ENCODE measurements at regions not wholly inside any gene's neighbourhood (a gene's known extent, or its start where the extent isn't known, plus 50 kb on each side); places are given as distances from the start of the nearest gene placed in this dataset.

DNA sequence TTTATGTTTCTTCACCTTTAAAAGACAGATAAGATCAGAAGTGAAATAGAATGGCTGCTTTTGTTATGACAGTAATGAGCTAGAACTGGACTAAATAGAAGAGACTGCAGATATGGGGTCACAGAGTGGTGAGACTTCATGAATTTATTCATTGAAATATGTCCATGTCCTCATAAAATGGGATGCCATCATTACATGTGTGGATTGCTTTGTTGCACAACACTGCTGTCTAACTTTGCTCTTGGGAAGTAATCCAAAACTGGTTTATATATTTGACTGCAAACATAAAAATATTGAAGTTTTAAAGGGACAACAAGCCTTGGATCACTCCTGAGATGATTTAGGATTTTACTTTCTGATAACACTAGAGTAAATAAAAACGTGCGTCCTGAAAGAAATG is 209.2 kb upstream of the FAT4 start:
- no peak overlapping the region for H3K4me2 ChIP-seq (replicated peaks; ENCODE audit: extremely low read depth, low read length, poor library complexity, severe bottlenecking)
- Mint-ChIP-seq H3K9me3 (no peaks in the 10 kb centered on the region), H3K36me3 (no peaks in the 10 kb centered on the region), H3K27ac (no peak overlapping the region), H3K4me1 (no peaks in the 10 kb centered on the region), H3K27me3 (ENCODE audit: low read depth in 3 of 3) (no peaks in the 10 kb centered on the region), H3K4me3 (no peak overlapping the region)
- no peak overlapping the region for H3K4me3 ChIP-seq (replicated peaks in 1 of 3; ENCODE audit: low read depth in 2 of 3, low read length in 3 of 3)
- H3K36me3 ChIP-seq (replicated peaks in 1 of 2; ENCODE audit: control insufficient read depth in 1 of 2, insufficient read depth in 2 of 2, low read length in 2 of 2) = no peaks in the 10 kb centered on the region
- H4K20me1 ChIP-seq (ENCODE audit: insufficient read depth, low read length) = no peaks in the 10 kb centered on the region
- no peaks in the 10 kb centered on the region for H3K4me1 ChIP-seq (ENCODE audit: control insufficient read depth in 1 of 2, insufficient read depth in 2 of 2, low read length in 2 of 2)
- H3K27ac ChIP-seq (ENCODE audit: low read depth in 1 of 2, low read length in 2 of 2) = no peak overlapping the region
- WGBS (ENCODE audit: insufficient coverage) = no CpG with 5 or more reads among the region's 2 CpGs
- intact Hi-C loops (cut with micrococcal nuclease) = no loop called here
- no peak for DNase-seq
- TF ChIP-seq, protein P1, sequence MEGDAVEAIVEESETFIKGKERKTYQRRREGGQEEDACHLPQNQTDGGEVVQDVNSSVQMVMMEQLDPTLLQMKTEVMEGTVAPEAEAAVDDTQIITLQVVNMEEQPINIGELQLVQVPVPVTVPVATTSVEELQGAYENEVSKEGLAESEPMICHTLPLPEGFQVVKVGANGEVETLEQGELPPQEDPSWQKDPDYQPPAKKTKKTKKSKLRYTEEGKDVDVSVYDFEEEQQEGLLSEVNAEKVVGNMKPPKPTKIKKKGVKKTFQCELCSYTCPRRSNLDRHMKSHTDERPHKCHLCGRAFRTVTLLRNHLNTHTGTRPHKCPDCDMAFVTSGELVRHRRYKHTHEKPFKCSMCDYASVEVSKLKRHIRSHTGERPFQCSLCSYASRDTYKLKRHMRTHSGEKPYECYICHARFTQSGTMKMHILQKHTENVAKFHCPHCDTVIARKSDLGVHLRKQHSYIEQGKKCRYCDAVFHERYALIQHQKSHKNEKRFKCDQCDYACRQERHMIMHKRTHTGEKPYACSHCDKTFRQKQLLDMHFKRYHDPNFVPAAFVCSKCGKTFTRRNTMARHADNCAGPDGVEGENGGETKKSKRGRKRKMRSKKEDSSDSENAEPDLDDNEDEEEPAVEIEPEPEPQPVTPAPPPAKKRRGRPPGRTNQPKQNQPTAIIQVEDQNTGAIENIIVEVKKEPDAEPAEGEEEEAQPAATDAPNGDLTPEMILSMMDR (IDR thresholded peaks at IDR 0.05) = no peak
- H3K27me3 ChIP-seq (ENCODE audit: control insufficient read depth in 2 of 2, insufficient read depth in 2 of 2, low read length in 2 of 2) = no peaks in the 10 kb centered on the region
- H3K9me3 ChIP-seq (replicated peaks in 1 of 2; ENCODE audit: control insufficient read depth in 1 of 2, insufficient read depth in 1 of 2, low read length in 2 of 2) = no peaks in the 10 kb centered on the region
- no peak overlapping the region for H3K9ac ChIP-seq (ENCODE audit: insufficient read depth, low read length, poor library complexity, severe bottlenecking)
- H2AFZ ChIP-seq (ENCODE audit: insufficient read depth, low read depth, low read length, poor library complexity, severe bottlenecking) = no peak overlapping the region
- no peaks in the 10 kb centered on the region for H3K79me2 ChIP-seq (ENCODE audit: insufficient read depth, low read length)

DNA sequence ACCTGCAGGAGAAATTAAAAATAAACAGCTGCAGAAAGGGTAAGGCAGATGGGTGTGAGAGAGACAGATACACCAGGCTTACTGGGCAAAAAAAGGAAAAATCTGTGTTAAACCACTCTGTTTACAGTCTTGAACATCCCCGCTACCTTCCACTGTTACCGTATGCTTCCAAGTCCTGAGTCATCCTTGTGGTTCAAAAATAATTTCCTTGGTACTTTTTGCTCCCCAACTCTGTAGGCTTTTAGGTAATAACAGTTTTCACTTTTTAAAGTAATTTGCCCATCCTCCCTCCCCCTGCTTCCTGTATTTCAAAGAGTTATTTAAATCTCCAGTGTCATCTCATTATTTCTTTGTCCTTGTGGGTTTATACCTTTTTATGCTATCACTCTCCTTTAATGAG is 210.1 kb upstream of the FAT4 start:
- WGBS (ENCODE audit: insufficient coverage) = no CpG with 5 or more reads among the region's 2 CpGs

More for the DNA sequence above, 210.1 kb upstream of the FAT4 start:
- H3K27ac Mint-ChIP-seq = no peak overlapping the region
- H3K27me3 Mint-ChIP-seq (ENCODE audit: low read depth in 3 of 3) = no peaks in the 10 kb centered on the region
- intact Hi-C loops (cut with micrococcal nuclease) = no loop called here
- H3K4me1 ChIP-seq (ENCODE audit: control insufficient read depth in 1 of 2, insufficient read depth in 2 of 2, low read length in 2 of 2) = no peaks in the 10 kb centered on the region
- H3K4me1 Mint-ChIP-seq = no peaks in the 10 kb centered on the region
- H3K9ac ChIP-seq (ENCODE audit: insufficient read depth, low read length, poor library complexity, severe bottlenecking) = no peak overlapping the region
- H3K27me3 ChIP-seq (ENCODE audit: control insufficient read depth in 2 of 2, insufficient read depth in 2 of 2, low read length in 2 of 2) = no peaks in the 10 kb centered on the region
- no peaks in the 10 kb centered on the region for H3K9me3 Mint-ChIP-seq
- no peaks in the 10 kb centered on the region for H3K36me3 Mint-ChIP-seq
- H3K9me3 ChIP-seq (replicated peaks in 1 of 2; ENCODE audit: control insufficient read depth in 1 of 2, insufficient read depth in 1 of 2, low read length in 2 of 2) = no peaks in the 10 kb centered on the region
- no peaks in the 10 kb centered on the region for H4K20me1 ChIP-seq (ENCODE audit: insufficient read depth, low read length)
- H2AFZ ChIP-seq (ENCODE audit: insufficient read depth, low read depth, low read length, poor library complexity, severe bottlenecking) = no peak overlapping the region
- TF ChIP-seq, protein P1 (IDR thresholded peaks at IDR 0.05) = no peak
- no peak overlapping the region for H3K4me2 ChIP-seq (replicated peaks; ENCODE audit: extremely low read depth, low read length, poor library complexity, severe bottlenecking)
- H3K36me3 ChIP-seq (replicated peaks in 1 of 2; ENCODE audit: control insufficient read depth in 1 of 2, insufficient read depth in 2 of 2, low read length in 2 of 2) = no peaks in the 10 kb centered on the region
- no peak overlapping the region for H3K4me3 ChIP-seq (replicated peaks in 1 of 3; ENCODE audit: low read depth in 2 of 3, low read length in 3 of 3)
- no peak for DNase-seq
- no peaks in the 10 kb centered on the region for H3K79me2 ChIP-seq (ENCODE audit: insufficient read depth, low read length)
- no peak overlapping the region for H3K27ac ChIP-seq (ENCODE audit: low read depth in 1 of 2, low read length in 2 of 2)
- no peak overlapping the region for H3K4me3 Mint-ChIP-seq
